ENCODE measurements at regions not wholly inside any gene's neighbourhood (a gene's known extent, or its start where the extent isn't known, plus 50 kb on each side); places are given as distances from the start of the nearest gene placed in this dataset.

DNA sequence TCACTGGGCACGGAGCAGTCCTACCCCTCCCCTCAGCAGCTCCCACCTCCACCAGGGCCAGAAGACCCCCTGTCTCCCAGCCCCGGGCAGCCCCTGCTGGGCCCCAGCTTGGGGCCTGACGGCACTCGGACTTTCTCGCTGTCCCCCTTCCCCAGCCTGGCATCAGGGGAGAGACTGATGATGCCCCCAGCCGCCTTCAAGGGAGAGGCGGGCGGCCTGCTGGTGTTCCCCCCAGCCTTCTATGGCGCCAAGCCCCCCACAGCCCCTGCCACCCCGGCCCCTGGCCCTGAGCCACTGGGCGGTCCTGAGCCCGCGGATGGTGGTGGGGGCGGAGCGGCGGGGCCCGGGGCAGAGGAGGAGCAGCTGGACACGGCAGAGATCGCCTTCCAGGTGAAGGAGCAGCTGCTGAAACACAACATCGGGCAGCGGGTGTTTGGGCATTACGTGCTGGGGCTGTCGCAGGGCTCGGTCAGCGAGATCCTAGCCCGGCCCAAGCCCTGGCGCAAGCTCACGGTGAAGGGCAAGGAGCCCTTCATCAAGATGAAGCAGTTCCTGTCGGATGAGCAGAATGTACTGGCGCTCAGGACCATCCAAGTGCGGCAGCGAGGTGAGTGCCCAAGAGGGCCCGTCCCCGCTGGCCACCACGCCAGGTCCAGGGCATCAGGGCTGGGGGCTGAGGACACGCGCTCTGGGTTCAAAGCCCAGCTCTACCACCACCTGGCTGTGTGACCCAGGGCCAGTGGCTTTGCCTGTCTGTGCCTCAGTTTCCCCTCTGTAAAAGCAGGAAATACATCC, 58.6 kb downstream of the PHETA1 start:
- DNase-seq, result no peak

DNA sequence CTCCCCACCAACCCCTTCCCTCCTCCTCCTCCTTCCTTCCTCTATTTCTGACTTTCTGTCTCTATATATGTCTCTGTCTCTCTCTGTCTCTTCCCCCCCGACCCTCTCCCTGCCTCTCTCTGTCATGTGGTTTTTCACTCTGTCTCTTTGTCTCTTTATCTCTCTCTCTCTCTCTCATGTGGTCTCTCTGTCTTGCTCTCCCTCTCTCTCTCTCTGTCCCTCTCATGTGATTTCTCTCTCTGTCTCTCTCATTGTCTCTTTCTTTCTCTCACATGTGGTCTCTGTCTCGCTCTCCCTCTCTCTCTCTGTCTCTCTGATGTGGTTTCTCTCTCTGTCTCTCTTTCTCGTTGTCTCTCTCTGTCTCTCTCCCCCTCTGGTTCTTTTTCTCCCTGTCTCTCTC, 59.3 kb downstream of the PHETA1 start:
- no peak for DNase-seq

- DNase-seq, result no peak
Measured at GRCh38 chr12:111308473-111308872, 60.4 kb downstream of the PHETA1 start.

GRCh38 chr12:111304642-111305071, 64.2 kb downstream of the PHETA1 start:
- peak in 1 of 2 donors; percentile 69 for DNase-seq

DNA sequence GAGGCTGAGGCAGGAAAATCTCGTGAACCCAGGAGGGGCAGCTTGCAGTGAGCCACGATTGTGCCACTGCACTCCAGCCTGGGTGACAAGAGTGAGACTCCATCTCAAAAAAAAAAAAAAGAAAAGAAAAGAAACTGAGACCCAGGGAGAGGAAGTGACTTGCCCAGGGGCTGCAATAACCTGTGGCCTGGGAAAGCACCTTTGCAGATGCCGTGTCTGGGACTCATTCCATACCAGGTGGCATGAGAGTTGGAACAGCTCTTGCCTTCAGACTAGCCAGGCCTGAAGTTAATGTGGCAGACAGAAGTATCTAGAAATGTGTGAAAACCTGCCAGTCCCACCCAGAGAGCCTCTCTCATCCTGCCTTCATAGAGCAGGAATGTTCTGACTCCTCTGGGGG, 65.4 kb downstream of the PHETA1 start:
- no peak for DNase-seq

GRCh38 chr12:111298582-111299436, 70.1 kb downstream of the PHETA1 start:
- DNase-seq, result peak; percentile 29 to 72

GRCh38 chr12:111297703-111298426, 71.0 kb downstream of the PHETA1 start:
- DNase-seq, result no peak

- DNase-seq, result no peak
Measured at GRCh38 chr12:111296906-111297463, 71.9 kb downstream of the PHETA1 start.

GRCh38 chr12:111295176-111295575, 73.7 kb downstream of the PHETA1 start:
- DNase-seq, result no peak

DNA sequence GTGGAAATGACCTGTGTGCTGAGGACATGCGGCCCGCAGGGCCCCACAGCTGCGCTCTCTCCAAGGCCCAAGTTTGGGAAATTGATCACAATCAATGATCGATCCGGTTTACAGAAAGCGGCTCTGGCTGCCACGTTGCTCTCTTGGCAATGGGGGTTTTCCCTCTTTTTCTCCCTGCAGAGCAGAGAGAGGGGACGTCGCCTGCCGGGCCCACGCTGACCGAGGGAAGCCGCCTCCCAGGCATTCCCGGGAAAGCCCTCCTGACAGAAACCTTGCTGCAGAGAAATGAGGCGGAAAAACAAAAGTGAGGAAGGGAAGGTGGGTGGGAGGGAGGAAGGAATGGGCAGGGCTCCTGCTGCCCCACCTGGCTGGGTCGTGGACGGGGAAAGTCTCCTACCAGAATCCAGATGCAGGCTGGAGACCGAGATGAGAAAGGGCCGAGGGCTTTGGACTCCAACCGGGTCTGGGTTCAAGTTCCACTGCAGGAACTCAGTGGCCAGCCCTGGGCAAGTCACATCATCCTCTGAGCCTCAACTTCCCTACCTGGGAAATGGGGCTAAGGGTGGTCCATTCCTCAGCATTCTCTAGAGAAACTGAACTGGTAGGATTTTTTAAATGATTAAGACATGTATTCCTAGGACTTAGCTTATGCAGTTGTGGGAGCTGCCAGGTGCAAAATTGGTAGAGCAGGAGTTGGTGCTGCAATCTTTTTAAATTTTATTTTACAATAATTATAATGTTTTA, 75.5 kb downstream of the PHETA1 start:
- no peak for DNase-seq

- no peak for DNase-seq
Measured at GRCh38 chr12:111291357-111291756, 77.5 kb downstream of the PHETA1 start.

DNA sequence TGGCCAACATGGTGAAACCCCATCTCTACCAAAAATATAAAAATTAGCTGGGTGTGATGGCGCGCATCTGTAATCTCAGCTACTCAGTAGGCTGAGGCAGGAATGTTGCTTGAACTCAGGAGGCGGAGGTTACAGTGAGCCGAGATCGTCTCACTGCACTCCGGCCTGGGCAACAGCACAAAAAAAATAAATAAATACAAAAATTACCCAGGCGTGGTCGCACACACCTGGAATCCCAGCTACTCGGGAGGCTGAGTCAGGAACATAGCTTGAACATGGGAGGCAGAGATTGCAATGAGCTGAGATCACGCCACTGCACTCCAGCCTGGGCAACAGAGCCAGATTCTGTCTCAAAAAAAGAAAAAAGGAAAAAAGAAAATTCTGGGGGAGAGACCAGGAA, 80.1 kb downstream of the PHETA1 start:
- no peak for DNase-seq

GRCh38 chr12:111287125-111287900, 81.6 kb downstream of the PHETA1 start:
- no peak for DNase-seq

GRCh38 chr12:111285200-111285599, 83.7 kb downstream of the PHETA1 start:
- no peak for DNase-seq

GRCh38 chr12:111284709-111285108, 84.2 kb downstream of the PHETA1 start:
- no peak for DNase-seq

GRCh38 chr12:111283966-111284365, 84.9 kb downstream of the PHETA1 start:
- DNase-seq, result peak; percentile 12 to 55

GRCh38 chr12:111283521-111283920, 85.4 kb downstream of the PHETA1 start:
- DNase-seq, result peak; percentile 34 to 61

- DNase-seq, result no peak
Measured at GRCh38 chr12:111277570-111277969, 91.3 kb downstream of the PHETA1 start.

DNA sequence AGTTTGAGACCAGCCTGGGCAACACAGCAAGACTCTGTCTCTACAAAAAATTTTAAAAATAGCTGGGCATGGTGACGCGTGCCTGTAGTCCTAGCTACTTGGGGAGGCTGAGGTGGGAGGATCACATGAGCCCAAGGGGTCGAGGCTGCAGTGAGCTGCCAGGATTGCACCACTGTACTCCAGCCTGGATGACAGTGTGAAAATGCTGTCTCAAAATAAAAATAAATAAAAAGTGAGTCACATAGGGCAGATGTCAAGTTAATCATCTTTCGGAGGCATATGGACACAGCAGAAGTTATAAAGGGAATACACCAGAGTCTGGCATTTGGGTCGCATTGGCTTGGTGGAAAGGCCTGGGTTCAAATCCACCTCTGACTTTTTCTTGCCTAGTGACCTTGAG, 92.7 kb downstream of the PHETA1 start:
- DNase-seq, result peak; percentile 12 to 47

DNA sequence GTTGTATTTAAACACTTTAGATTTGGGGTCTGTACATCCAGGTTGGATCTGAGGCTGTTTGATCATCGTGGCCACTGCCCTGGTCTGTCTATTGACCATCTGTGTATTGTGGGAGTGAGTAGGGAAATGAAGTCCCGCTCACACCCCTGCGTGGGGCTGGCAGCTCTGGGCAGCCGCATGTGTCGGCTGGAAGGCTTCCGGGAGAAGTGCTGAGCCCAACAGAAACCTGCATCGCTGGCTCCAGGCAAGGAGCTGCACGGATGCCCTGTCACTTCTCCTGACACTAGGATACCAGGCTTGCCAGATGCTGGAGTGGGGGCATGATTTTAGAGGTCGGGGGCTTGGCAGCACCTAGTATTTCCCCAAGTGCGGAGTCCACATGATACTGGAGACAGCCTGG, 93.6 kb downstream of the PHETA1 start:
- no peak for DNase-seq

DNA sequence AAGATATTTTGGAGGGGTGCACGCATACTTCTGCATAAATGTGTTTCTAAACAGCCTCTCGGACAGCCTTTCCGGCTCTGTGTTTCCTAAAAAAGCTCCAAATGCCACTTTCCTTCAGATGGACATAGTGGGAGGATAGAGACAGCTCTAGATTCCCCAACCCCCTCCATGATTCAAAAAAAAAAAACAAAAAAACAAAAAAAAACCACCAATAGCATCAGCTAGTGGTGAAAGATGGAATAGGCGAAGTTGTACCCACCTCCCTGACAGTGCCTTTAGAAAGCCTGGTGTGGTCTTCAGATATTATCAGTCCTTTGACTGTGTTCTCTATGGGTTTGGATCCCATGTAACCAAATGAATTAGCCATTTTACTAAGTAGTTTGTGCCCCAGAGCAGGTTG, 94.1 kb downstream of the PHETA1 start:
- DNase-seq, result peak in 1 of 2 donors; percentile 24
